ENCODE measurements at regions not wholly inside any gene's neighbourhood (a gene's known extent, or its start where the extent isn't known, plus 50 kb on each side); places are given as distances from the start of the nearest gene placed in this dataset.
"Not testable (repeated sequence)": the region's sequence is repeated elsewhere in the genome, so short reads cannot be mapped to it uniquely, and the experiment has no call there.

- no peak for DNase-seq (ENCODE audit: low read depth in 2 of 2)
These were observed 76.9 kb upstream of the ZFHX3 start for GRCh38 chr16:73124665-73125375.

- no peak for DNase-seq (ENCODE audit: low read depth in 2 of 2)
These were observed 76.2 kb upstream of the ZFHX3 start for GRCh38 chr16:73124097-73124652.

GRCh38 chr16:73122604-73123391 lies 74.9 kb upstream of the ZFHX3 start:
- DNase-seq (ENCODE audit: low read depth in 2 of 2): no peak

- no peak for DNase-seq (ENCODE audit: low read depth in 2 of 2)
These were observed 68.6 kb upstream of the ZFHX3 start for GRCh38 chr16:73116576-73116975.

- DNase-seq (ENCODE audit: low read depth in 2 of 2): no peak
These were observed 65.4 kb upstream of the ZFHX3 start for GRCh38 chr16:73113336-73113735.

- DNase-seq (ENCODE audit: low read depth in 2 of 2): no peak
These were observed 60.5 kb upstream of the ZFHX3 start for GRCh38 chr16:73108195-73108963.

- DNase-seq (ENCODE audit: low read depth in 2 of 2): no peak
These were observed 59.4 kb upstream of the ZFHX3 start for GRCh38 chr16:73107371-73107770.

- DNase-seq (ENCODE audit: low read depth in 2 of 2): no peak
These were observed 58.6 kb upstream of the ZFHX3 start for GRCh38 chr16:73106329-73107034.

GRCh38 chr16:73101568-73101967 lies 53.6 kb upstream of the ZFHX3 start:
- DNase-seq (ENCODE audit: low read depth in 2 of 2): no peak

GRCh38 chr16:73099601-73100000 lies 51.7 kb upstream of the ZFHX3 start:
- DNase-seq (ENCODE audit: low read depth in 2 of 2): not testable (repeated sequence)

Measured in stimulated activated CD8-positive, alpha-beta memory T cell treated with anti-CD3 and anti-CD28 coated beads, Interleukin-15, amount 100 ng/mL, for 48 hours (primary cell).